ENCODE measurements at regions not wholly inside any gene's neighbourhood (a gene's known extent, or its start where the extent isn't known, plus 50 kb on each side); places are given as distances from the start of the nearest gene placed in this dataset.

DNA sequence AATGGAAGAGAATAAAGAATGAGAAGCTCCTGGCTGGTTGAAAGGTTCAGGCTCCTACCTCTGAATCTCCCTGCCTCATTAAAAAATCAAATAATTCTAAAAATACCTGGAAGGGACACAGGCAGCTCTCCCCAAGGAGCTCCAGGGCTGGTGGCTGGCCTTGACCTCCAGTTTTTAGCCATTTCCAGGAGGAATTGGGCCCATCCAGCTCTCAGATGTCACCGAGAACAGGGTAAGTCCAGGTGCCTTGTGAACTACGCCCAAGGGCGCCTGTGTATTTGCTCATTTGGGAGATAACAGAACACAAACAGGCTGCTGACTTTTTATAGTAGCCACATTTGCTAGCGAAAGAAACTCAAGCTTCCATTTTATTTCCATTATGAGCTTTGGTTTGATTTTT lies 321.0 kb upstream of the C1orf174 start:
- intact Hi-C loops (cut with DNase I): no loop called here
- no peak for ATAC-seq
- 86 to 91% (median 87%) methylated on average over 4 of the region's 4 CpGs for WGBS, 4 donors

DNA sequence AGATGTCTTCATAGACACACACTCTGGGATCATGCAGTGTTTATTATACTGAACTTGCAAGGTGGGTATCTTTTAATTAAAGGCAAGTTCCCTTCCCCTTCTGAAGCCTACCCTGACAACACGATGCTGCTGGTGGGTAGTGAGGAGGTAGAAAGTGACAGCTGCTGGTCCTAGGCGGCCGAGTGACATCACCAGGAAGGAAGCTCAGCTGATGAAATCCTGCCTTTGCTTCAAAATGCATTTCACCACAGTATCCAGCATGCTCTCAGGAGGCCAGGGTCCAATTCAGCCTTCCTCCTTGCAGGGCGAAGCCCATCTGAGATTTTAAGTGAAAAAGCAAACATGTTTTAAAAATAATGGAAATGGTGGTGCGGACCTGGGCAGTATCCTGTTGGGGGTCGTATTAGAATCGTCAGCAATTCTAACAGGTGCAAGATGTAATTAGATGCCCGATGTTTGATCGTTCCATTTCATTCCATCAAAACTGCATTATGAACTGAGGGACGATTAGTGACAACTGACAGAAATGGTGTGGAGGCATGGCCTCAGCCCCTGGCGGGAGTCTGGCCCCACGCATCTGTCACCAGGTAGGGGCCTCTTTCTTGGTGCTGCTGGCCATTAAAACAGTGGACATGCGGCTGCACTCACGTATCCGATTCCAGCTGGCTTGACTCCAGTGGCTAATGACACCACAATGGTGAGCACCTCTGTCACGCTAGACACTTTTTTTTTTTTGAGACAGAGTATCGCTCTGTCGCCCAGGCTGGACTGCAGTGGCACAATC lies 324.8 kb upstream of the C1orf174 start:
- intact Hi-C loops (cut with DNase I): no loop called here

More for the DNA sequence above, 321.0 kb upstream of the C1orf174 start:
- H3K9me3 ChIP-seq: peaks cover 0 to 4% (median 0%) of the 10 kb centered on the region in 12 donors
- H3K4me1 ChIP-seq: no peaks in the 10 kb centered on the region
- no peaks in the 10 kb centered on the region for H3K36me3 ChIP-seq
- H3K4me3 ChIP-seq: no peak overlapping the region
- H3K27ac ChIP-seq: no peak overlapping the region
- TF ChIP-seq POLR2A (IDR thresholded peaks at IDR 0.05): no peak
- TF ChIP-seq, protein P1, sequence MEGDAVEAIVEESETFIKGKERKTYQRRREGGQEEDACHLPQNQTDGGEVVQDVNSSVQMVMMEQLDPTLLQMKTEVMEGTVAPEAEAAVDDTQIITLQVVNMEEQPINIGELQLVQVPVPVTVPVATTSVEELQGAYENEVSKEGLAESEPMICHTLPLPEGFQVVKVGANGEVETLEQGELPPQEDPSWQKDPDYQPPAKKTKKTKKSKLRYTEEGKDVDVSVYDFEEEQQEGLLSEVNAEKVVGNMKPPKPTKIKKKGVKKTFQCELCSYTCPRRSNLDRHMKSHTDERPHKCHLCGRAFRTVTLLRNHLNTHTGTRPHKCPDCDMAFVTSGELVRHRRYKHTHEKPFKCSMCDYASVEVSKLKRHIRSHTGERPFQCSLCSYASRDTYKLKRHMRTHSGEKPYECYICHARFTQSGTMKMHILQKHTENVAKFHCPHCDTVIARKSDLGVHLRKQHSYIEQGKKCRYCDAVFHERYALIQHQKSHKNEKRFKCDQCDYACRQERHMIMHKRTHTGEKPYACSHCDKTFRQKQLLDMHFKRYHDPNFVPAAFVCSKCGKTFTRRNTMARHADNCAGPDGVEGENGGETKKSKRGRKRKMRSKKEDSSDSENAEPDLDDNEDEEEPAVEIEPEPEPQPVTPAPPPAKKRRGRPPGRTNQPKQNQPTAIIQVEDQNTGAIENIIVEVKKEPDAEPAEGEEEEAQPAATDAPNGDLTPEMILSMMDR (IDR thresholded peaks at IDR 0.05): no peak
- H3K27me3 ChIP-seq: peaks cover 0 to 10% (median 0%) of the 10 kb centered on the region in 9 donors
- no peak for DNase-seq

DNA sequence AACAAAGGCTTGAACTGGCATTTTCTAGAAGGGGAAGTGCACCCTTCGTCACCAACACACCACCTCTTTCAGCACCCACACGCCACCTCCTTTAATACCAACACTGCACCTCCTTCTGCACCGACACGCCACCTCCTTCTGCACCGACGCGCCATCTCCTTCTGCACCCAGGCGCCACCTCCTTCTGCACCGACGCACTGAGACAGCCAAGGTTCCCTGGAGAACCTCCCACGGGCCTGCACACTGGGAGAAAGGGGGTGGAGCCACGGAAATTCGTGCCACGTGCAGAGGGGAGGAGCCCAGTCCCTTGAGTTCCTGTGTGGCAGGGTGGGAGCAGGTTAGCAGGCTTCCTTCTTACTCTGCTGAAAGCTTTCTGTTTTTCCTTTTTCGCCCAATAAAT lies 327.9 kb upstream of the C1orf174 start:
- Histone ChIP-seq H3K9me3 (no peaks in the 10 kb centered on the region), H3K4me3 (no peak overlapping the region), H3K36me3 (no peaks in the 10 kb centered on the region), H3K4me1 (no peaks in the 10 kb centered on the region), H3K27ac (no peak overlapping the region), H3K27me3 (peaks cover 0 to 6% (median 0%) of the 10 kb centered on the region in 9 donors)
- 68 to 73% (median 71%) methylated on average over 15 of the region's 15 CpGs for WGBS, 4 donors
- ATAC-seq (no peak), DNase-seq (no peak)
- intact Hi-C loops (cut with DNase I): no loop called here
- no peak for TF ChIP-seq POLR2A (IDR thresholded peaks at IDR 0.05)
- TF ChIP-seq, protein P1 (IDR thresholded peaks at IDR 0.05): no peak

More for the DNA sequence above, 324.8 kb upstream of the C1orf174 start:
- no peaks in the 10 kb centered on the region for H3K4me1 ChIP-seq
- H3K9me3 ChIP-seq: no peaks in the 10 kb centered on the region
- no peaks in the 10 kb centered on the region for H3K36me3 ChIP-seq
- no peak overlapping the region for H3K4me3 ChIP-seq
- no peak overlapping the region for H3K27ac ChIP-seq
- DNase-seq (no peak), ATAC-seq (no peak)
- WGBS, 4 donors: 78 to 80% (median 79%) methylated on average over 18 of the region's 18 CpGs
- peaks cover 0 to 9% (median 0%) of the 10 kb centered on the region in 9 donors for H3K27me3 ChIP-seq
- no peak for TF ChIP-seq POLR2A (IDR thresholded peaks at IDR 0.05)
- TF ChIP-seq, protein P1 (IDR thresholded peaks at IDR 0.05): no peak

DNA sequence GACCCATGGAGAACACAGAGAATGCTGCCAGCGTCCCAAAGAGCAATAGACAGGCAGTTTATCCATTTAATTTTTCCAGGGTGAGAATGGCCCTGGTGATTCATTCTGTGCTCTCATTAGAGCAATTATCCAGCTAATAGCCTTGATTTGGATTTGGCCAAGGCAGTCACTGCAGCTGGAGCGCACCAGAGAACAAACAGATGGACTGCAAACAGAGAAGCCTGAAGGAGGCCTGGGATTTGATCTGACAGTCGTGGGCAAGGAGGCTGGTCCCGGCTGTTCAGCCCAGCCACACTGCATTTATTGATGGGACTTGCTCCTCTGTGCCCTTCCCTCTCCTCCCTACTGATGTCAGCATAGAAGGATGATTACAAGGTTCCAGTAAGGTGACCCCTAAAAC lies 353.9 kb upstream of the C1orf174 start:
- WGBS, 4 donors: 71 to 74% (median 72%) methylated on average over 4 of the region's 4 CpGs
- H3K4me1 ChIP-seq: no peaks in the 10 kb centered on the region
- H3K36me3 ChIP-seq: no peaks in the 10 kb centered on the region
- TF ChIP-seq POLR2A (IDR thresholded peaks at IDR 0.05): no peak
- TF ChIP-seq, protein P1 (IDR thresholded peaks at IDR 0.05): no peak
- no peak for DNase-seq
- H3K4me3 ChIP-seq: no peak overlapping the region
- no peak for ATAC-seq
- no peak overlapping the region for H3K27ac ChIP-seq
- H3K9me3 ChIP-seq: peaks cover 0 to 17% (median 12%) of the 10 kb centered on the region in 12 donors
- intact Hi-C loops (cut with DNase I): no loop called here
- H3K27me3 ChIP-seq: no peaks in the 10 kb centered on the region
